HK-2 (cell line): ENCODE measurements at regions not wholly inside any gene's neighbourhood (a gene's known extent, or its start where the extent isn't known, plus 50 kb on each side); places are given as distances from the start of the nearest gene placed in this dataset.
"Not testable (repeated sequence)": the region's sequence is repeated elsewhere in the genome, so short reads cannot be mapped to it uniquely, and the experiment has no call there.

Source experiments
- DNase-seq: peaks from one replicate; pipeline ENCODE4 v3.0.0-alpha.2; 2018; ENCODE audit not compliant: unreplicated experiment

- no peak for DNase-seq
Measured at GRCh38 chr13:50228527-50228926, 213.3 kb downstream of the KCNRG start.

- no peak for DNase-seq
Measured at GRCh38 chr13:50229960-50230661, 214.9 kb downstream of the KCNRG start.

- no peak for DNase-seq
Measured at GRCh38 chr13:50230662-50230978, 215.4 kb downstream of the KCNRG start.

DNA sequence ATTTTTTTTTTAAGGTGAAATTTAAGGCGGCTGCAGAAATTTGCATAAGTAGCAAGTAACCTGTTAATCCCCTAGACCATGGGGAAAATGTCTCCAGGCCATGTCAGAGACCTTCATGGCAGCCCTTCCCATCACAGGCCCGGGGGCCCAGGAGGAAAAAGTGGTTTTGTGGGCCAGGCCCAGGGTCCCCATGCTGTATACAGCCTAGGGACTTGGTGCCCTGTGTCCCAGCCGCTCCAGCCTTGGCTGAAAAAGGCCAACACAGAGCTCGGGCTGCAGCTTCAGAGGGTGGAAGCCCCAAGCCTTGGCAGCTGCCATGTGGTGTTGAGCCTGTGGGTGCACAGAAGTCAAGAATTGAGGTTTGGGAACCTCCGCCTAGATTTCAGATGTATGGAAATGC is 218.3 kb downstream of the KCNRG start:
- not testable (repeated sequence) for DNase-seq

GRCh38 chr13:50235604-50236342 is 220.5 kb downstream of the KCNRG start:
- no peak for DNase-seq

DNA sequence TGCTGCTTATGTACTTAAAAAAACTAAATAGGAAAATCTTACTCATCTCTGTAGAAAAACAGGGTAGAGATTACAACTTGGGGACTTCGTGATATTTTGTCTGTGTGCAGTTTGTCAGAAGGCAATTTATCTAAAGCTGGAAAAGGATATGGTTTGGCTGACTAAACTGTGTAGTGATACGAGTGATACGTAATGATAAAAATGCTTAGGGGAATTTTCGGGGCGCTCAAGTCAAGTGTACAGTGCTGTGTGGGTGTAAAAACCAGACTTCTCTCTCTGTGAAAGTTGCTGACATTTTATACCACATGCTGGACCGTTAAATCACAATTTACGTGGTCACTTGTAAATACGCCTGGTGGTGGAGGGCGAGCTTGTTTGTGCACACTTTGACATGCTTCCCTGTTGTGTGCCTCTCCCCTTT is 221.7 kb downstream of the KCNRG start:
- no peak for DNase-seq

DNA sequence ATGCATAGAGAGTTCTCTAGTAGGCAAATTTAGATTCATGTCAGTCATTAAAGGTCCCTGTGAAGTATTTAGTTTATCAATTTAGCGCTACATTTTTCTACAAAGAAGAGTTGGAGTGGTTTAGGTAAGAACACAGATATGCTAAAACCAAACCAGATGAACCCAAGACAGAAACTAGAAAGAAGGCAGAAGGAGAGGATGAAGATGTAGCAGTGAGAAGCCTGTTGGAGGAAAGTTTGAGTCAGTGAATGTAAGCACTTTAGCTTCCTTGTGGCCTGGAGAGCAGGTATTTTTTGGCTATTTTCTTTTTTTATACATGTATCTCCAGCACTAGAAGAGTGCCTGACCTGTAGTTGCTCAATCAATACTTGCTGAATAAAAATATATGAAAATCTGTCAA is 223.7 kb downstream of the KCNRG start:
- DNase-seq: no peak

DNA sequence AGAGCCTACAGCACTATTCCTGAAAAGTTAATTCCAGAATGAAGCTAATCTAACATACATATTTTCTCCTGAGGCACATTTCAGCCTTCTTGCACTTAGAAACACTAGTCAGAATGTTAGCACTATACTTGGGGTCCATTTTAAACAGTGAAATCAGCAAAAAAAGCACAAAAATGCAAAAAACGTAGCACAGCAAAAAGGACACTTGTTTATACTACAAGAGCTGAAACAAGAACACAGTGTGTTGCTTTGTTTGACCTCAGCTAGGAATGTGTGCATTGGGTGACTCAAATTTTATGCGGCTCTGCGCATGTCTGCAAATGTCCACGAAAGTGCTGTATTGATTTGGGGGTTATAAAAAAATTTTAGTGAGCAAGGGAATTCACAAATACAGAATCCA is 226.2 kb downstream of the KCNRG start:
- DNase-seq: no peak

- DNase-seq: no peak
Measured at GRCh38 chr13:50243931-50244330, 228.7 kb downstream of the KCNRG start.

GRCh38 chr13:50244355-50244712 is 229.1 kb downstream of the KCNRG start:
- DNase-seq: no peak

- DNase-seq: peak; percentile 45
Measured at GRCh38 chr13:50244713-50245574, 229.7 kb downstream of the KCNRG start.

DNA sequence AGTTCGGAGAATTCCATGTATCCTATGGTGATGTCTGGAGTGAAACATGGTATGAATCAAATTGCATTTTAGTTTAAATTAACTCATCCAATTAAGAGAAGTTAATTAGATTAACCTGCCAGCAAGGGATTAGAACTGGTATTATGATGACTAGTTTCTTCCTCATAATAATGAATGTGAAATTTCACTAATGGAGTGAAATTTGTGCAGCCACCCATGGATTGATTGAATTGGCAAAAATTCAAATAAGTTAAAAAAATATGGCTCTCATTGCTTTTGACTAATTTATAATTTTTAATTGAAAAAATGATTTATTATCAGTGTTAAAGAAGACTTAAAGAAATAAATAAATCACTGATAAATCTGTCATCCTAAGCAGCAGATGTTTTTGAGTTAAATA is 232.0 kb downstream of the KCNRG start:
- DNase-seq: no peak

- DNase-seq: no peak
Measured at GRCh38 chr13:50248516-50249143, 233.4 kb downstream of the KCNRG start.

GRCh38 chr13:50249144-50249521 is 233.9 kb downstream of the KCNRG start:
- DNase-seq: no peak

- DNase-seq: no peak
Measured at GRCh38 chr13:50250401-50250800, 235.2 kb downstream of the KCNRG start.

DNA sequence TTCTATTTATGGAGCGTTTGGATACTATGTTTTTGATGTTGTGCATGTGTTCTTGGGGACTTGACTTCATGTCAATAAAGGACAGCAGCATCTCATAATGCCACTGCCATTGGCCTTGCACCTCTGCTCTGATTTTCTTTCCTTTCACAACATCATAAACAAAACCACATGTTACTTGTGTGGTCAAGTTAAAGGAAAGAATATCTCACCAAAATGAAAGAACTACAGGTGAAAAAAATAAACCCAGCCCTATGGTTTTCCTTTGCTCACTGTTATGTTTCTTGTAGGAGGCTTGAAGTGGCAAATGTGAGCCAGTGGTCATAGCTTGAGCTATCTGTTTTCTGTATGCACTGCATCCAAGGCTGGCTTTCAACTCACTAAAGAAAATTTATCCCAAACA is 240.4 kb downstream of the KCNRG start:
- no peak for DNase-seq

GRCh38 chr13:50256536-50257321 is 241.5 kb downstream of the KCNRG start:
- not testable (repeated sequence) for DNase-seq

DNA sequence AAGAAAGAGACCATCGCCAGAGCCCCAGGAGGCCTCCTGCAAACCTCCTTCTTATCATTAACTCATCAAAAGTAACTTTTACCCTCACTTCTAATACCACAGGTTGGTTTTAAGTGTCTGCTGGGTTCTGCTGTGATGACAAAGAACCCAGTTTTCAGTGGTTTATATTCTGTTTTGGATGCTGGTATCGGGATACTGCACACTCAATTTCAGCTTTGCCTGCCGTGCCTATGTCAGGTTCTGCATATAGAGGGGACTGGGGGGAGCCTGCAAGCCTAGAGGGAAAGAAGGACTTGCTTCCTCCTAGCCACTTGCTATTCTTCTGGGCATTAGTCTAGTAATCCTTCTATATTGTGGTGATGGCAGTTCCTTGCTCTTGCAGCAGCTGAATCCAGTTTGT is 242.4 kb downstream of the KCNRG start:
- no peak for DNase-seq

GRCh38 chr13:50261130-50261901 is 246.1 kb downstream of the KCNRG start:
- no peak for DNase-seq

GRCh38 chr13:50267066-50267465 is 251.8 kb downstream of the KCNRG start:
- no peak for DNase-seq

GRCh38 chr13:50267917-50268316 is 252.7 kb downstream of the KCNRG start:
- no peak for DNase-seq
